SK-N-SH (cell line): ENCODE measurements at regions not wholly inside any gene's neighbourhood (a gene's known extent, or its start where the extent isn't known, plus 50 kb on each side); places are given as distances from the start of the nearest gene placed in this dataset.

ENCODE experiments used
- NRF1 ChIP-seq: IDR thresholded peaks from 2 replicates; pipeline ENCODE4 v1.6.1; 2012; ENCODE audit warnings: low read depth, mild to moderate bottlenecking, low read length
- RFX5 ChIP-seq: IDR thresholded peaks from 2 replicates; pipeline ENCODE4 v1.6.1; 2012; ENCODE audit warnings: mild to moderate bottlenecking, improper control_type of control experiment, low read length
- TAF1 ChIP-seq: IDR thresholded peaks from 2 replicates; pipeline ENCODE4 v1.6.1; 2012; ENCODE audit warnings: low read depth, mild to moderate bottlenecking, low read length, moderate library complexity, borderline replicate concordance

GRCh38 chrX:10990418-10990817 is 120.7 kb upstream of the HCCS start:
- TF ChIP-seq TAF1: no peak
- TF ChIP-seq RFX5: no peak
- no peak for TF ChIP-seq NRF1
